DOHH2 (cell line): ENCODE measurements at regions not wholly inside any gene's neighbourhood (a gene's known extent, or its start where the extent isn't known, plus 50 kb on each side); places are given as distances from the start of the nearest gene placed in this dataset.

Experiments used
- H3F3A ChIP-seq: fragments of 200-600 bp; sonication (generic), shearing (Covaris generic); 2 replicates; pipeline ENCODE4 v1.6.0; 2016; ENCODE audit warnings: antibody characterized with exemption, mild to moderate bottlenecking; ENCODE audit not compliant: control insufficient read depth, insufficient read depth
- H3K27ac ChIP-seq: fragments of 200-600 bp; sonication (generic); 2 replicates; pipeline ENCODE4 v1.5.1; 2014; ENCODE audit warnings: low read depth, mild to moderate bottlenecking, low read length, moderate library complexity
- H3K27me3 ChIP-seq: fragments of 200-600 bp; sonication (generic); 2 replicates; pipeline ENCODE4 v1.6.1; 2014; ENCODE audit warnings: mild to moderate bottlenecking, low read length, mixed read lengths; ENCODE audit not compliant: control insufficient read depth
- H3K36me3 ChIP-seq: fragments of 200-600 bp; sonication (generic); 2 replicates; pipeline ENCODE4 v1.6.1; 2014; ENCODE audit warnings: mild to moderate bottlenecking, low read length, moderate library complexity, mixed read lengths; ENCODE audit not compliant: control insufficient read depth
- H3K4me1 ChIP-seq: fragments of 200-600 bp; sonication (generic); 2 replicates; pipeline ENCODE4 v1.6.1; 2014; ENCODE audit warnings: mild to moderate bottlenecking, low read length, mixed read lengths; ENCODE audit not compliant: control insufficient read depth
- H3K4me2 ChIP-seq: fragments of 200-600 bp; sonication (generic); 2 replicates; pipeline ENCODE4 v1.6.0; 2014; ENCODE audit warnings: mild to moderate bottlenecking, low read length, moderate library complexity
- H3K4me3 ChIP-seq: fragments of 200-600 bp; sonication (generic); 2 replicates; pipeline ENCODE4 v1.5.1; 2014; ENCODE audit warnings: mild to moderate bottlenecking, low read length, mixed read lengths
- H3K79me2 ChIP-seq: fragments of 200-600 bp; sonication (generic); 2 replicates; pipeline ENCODE4 v1.6.1; 2014; ENCODE audit warnings: mild to moderate bottlenecking, low read length, mixed read lengths; ENCODE audit not compliant: control insufficient read depth
- H3K9me2 ChIP-seq: fragments of 200-600 bp; sonication (generic); replicated peaks from 2 replicates; pipeline ENCODE4 v1.6.1; 2014; ENCODE audit warnings: mild to moderate bottlenecking, low read length, mixed read lengths; ENCODE audit not compliant: control insufficient read depth
- H3K9me3 ChIP-seq: fragments of 200-600 bp; sonication (generic); 2 replicates; pipeline ENCODE4 v1.6.1; 2014; ENCODE audit warnings: antibody characterized with exemption, low read length, mixed read lengths; ENCODE audit not compliant: control insufficient read depth, insufficient read depth
- H4K20me1 ChIP-seq: fragments of 200-600 bp; sonication (generic); 2 replicates; pipeline ENCODE4 v1.6.0; 2014; ENCODE audit warnings: low read depth, mild to moderate bottlenecking, antibody characterized with exemption, low read length, moderate library complexity; ENCODE audit not compliant: control insufficient read depth, insufficient read depth
- CTCF ChIP-seq: fragments of 200-600 bp; sonication (generic); IDR thresholded peaks from one replicate; pipeline ENCODE4 v1.5.1; 2014; ENCODE audit warnings: antibody characterized with exemption, mild to moderate bottlenecking, low read depth, low read length; ENCODE audit not compliant: poor library complexity, severe bottlenecking
- EZH2phosphoT487 ChIP-seq: fragments of 200-600 bp; sonication (generic); IDR thresholded peaks from 2 replicates; pipeline ENCODE4 v1.6.1; 2017; ENCODE audit warnings: borderline replicate concordance, mild to moderate bottlenecking, antibody characterized with exemption, low read length, moderate library complexity, mixed read lengths

GRCh38 chr10:78654047-78654590, 414.6 kb upstream of the ZMIZ1 start:
- Histone ChIP-seq H3K27me3 (peaks cover 16% of the 10 kb centered on the region), H4K20me1 (no peaks in the 10 kb centered on the region), H3K79me2 (no peaks in the 10 kb centered on the region), H3F3A (peaks cover 12% of the 10 kb centered on the region), H3K4me2 (no peak overlapping the region), H3K9me3 (no peaks in the 10 kb centered on the region), H3K4me3 (no peak overlapping the region), H3K9me2 (no peaks in the 10 kb centered on the region), H3K4me1 (peaks cover 23% of the 10 kb centered on the region), H3K27ac (no peak overlapping the region), H3K36me3 (no peaks in the 10 kb centered on the region)
- no peak for TF ChIP-seq CTCF
- TF ChIP-seq EZH2phosphoT487 = no peak

- Histone ChIP-seq H3K4me3 (no peak overlapping the region), H3K4me2 (no peak overlapping the region), H3K79me2 (no peaks in the 10 kb centered on the region), H3K27ac (no peak overlapping the region), H3K36me3 (no peaks in the 10 kb centered on the region), H3K9me3 (no peaks in the 10 kb centered on the region), H4K20me1 (no peaks in the 10 kb centered on the region), H3F3A (peaks cover 19% of the 10 kb centered on the region), H3K4me1 (peaks cover 42% of the 10 kb centered on the region), H3K27me3 (peaks cover 10% of the 10 kb centered on the region), H3K9me2 (no peaks in the 10 kb centered on the region)
- TF ChIP-seq EZH2phosphoT487 = no peak
- TF ChIP-seq CTCF = no peak
Measured at GRCh38 chr10:78655979-78656378, 412.8 kb upstream of the ZMIZ1 start.

- H3K27ac ChIP-seq = no peak overlapping the region
Measured at GRCh38 chr10:78656417-78657162, 412.2 kb upstream of the ZMIZ1 start.

More at GRCh38 chr10:78656417-78657162, 412.2 kb upstream of the ZMIZ1 start:
- Histone ChIP-seq H3F3A (peaks cover 19% of the 10 kb centered on the region), H4K20me1 (no peaks in the 10 kb centered on the region), H3K4me1 (peaks cover 46% of the 10 kb centered on the region), H3K4me3 (no peak overlapping the region), H3K9me2 (no peaks in the 10 kb centered on the region), H3K79me2 (no peaks in the 10 kb centered on the region), H3K9me3 (no peaks in the 10 kb centered on the region), H3K27me3 (peaks cover 5% of the 10 kb centered on the region), H3K36me3 (no peaks in the 10 kb centered on the region), H3K4me2 (no peak overlapping the region)
- TF ChIP-seq CTCF (no peak), EZH2phosphoT487 (no peak)
